Chondrocyte (in vitro differentiated cells): ENCODE measurements at regions not wholly inside any gene's neighbourhood (a gene's known extent, or its start where the extent isn't known, plus 50 kb on each side); places are given as distances from the start of the nearest gene placed in this dataset.
A peak's percentile ranks its signal among the peaks of the same experiment; 100 is the strongest.

Source experiments
- DNase-seq: peaks from one replicate; pipeline ENCODE4 v3.0.0; 2021; ENCODE audit warnings: mixed read lengths, low spot score
- H3K27ac Mint-ChIP-seq: one replicate; pipeline ENCODE4 v1.8.0; 2021; ENCODE audit warnings: mild to moderate bottlenecking, moderate library complexity, mixed read lengths; ENCODE audit not compliant: unreplicated experiment
- H3K27me3 Mint-ChIP-seq: 2 replicates; pipeline ENCODE4 v1.8.0; 2021; ENCODE audit warnings: low read depth, mixed read lengths
- H3K36me3 Mint-ChIP-seq: 2 replicates; pipeline ENCODE4 v1.8.0; 2021; ENCODE audit warnings: low read depth, mixed read lengths
- H3K4me1 Mint-ChIP-seq: 2 replicates; pipeline ENCODE4 v1.8.0; 2021; ENCODE audit warnings: low read depth, mild to moderate bottlenecking, mixed read lengths
- H3K4me3 Mint-ChIP-seq: one replicate; pipeline ENCODE4 v1.8.0; 2021; ENCODE audit warnings: mild to moderate bottlenecking, moderate library complexity, mixed read lengths; ENCODE audit not compliant: unreplicated experiment
- H3K9me3 Mint-ChIP-seq: 2 replicates; pipeline ENCODE4 v1.8.0; 2021; ENCODE audit warnings: low read depth, mixed read lengths
- CTCF ChIP-seq: fragments of 200-600 bp; sonication (generic); IDR thresholded peaks from 2 replicates; pipeline ENCODE4 v1.5.0; 2021; ENCODE audit warnings: antibody characterized with exemption, mild to moderate bottlenecking, moderate library complexity

- no peak for TF ChIP-seq CTCF
- peaks cover 8% of the 10 kb centered on the region for H3K27me3 Mint-ChIP-seq
- H3K4me3 Mint-ChIP-seq = no peak overlapping the region
- H3K9me3 Mint-ChIP-seq = no peaks in the 10 kb centered on the region
- H3K27ac Mint-ChIP-seq = no peak overlapping the region
- H3K4me1 Mint-ChIP-seq = no peaks in the 10 kb centered on the region
- no peaks in the 10 kb centered on the region for H3K36me3 Mint-ChIP-seq
- no peak for DNase-seq
Observed at GRCh38 chr3:167109746-167110145, 270.4 kb downstream of the ZBBX start.

- Mint-ChIP-seq H3K27me3 (peaks cover 8% of the 10 kb centered on the region), H3K4me1 (no peaks in the 10 kb centered on the region), H3K9me3 (no peaks in the 10 kb centered on the region), H3K36me3 (no peaks in the 10 kb centered on the region), H3K4me3 (no peak overlapping the region), H3K27ac (no peak overlapping the region)
- TF ChIP-seq CTCF = no peak
- no peak for DNase-seq
Observed at GRCh38 chr3:167106456-167106855, 273.6 kb downstream of the ZBBX start.

GRCh38 chr3:167102071-167102470 lies 278.0 kb downstream of the ZBBX start:
- no peak overlapping the region for H3K4me3 Mint-ChIP-seq
- H3K27ac Mint-ChIP-seq = no peak overlapping the region
- H3K4me1 Mint-ChIP-seq = no peaks in the 10 kb centered on the region
- peak; percentile 9 for TF ChIP-seq CTCF
- no peaks in the 10 kb centered on the region for H3K27me3 Mint-ChIP-seq
- no peak for DNase-seq
- peaks cover 2% of the 10 kb centered on the region for H3K9me3 Mint-ChIP-seq
- no peaks in the 10 kb centered on the region for H3K36me3 Mint-ChIP-seq

- Mint-ChIP-seq H3K9me3 (peaks cover 2% of the 10 kb centered on the region), H3K27ac (no peak overlapping the region), H3K36me3 (no peaks in the 10 kb centered on the region), H3K27me3 (peaks cover 2% of the 10 kb centered on the region), H3K4me1 (no peaks in the 10 kb centered on the region), H3K4me3 (no peak overlapping the region)
- TF ChIP-seq CTCF = no peak
- DNase-seq = no peak
Observed at GRCh38 chr3:167100651-167101050, 279.4 kb downstream of the ZBBX start.

GRCh38 chr3:167100200-167100599 lies 279.9 kb downstream of the ZBBX start:
- peaks cover 2% of the 10 kb centered on the region for H3K9me3 Mint-ChIP-seq
- no peaks in the 10 kb centered on the region for H3K36me3 Mint-ChIP-seq
- no peak overlapping the region for H3K27ac Mint-ChIP-seq
- peaks cover 2% of the 10 kb centered on the region for H3K27me3 Mint-ChIP-seq
- H3K4me1 Mint-ChIP-seq = no peaks in the 10 kb centered on the region
- no peak for TF ChIP-seq CTCF
- H3K4me3 Mint-ChIP-seq = no peak overlapping the region
- no peak for DNase-seq
